GM12892 (cell line): ENCODE measurements at regions not wholly inside any gene's neighbourhood (a gene's known extent, or its start where the extent isn't known, plus 50 kb on each side); places are given as distances from the start of the nearest gene placed in this dataset.

Experiments
- POLR2A ChIP-seq: IDR thresholded peaks from 2 replicates; pipeline ENCODE4 v1.6.1; 2011; ENCODE audit warnings: low read depth, low read length, control low read depth
- POLR2AphosphoS5 ChIP-seq: IDR thresholded peaks from 2 replicates; pipeline ENCODE4 v1.6.1; 2011; ENCODE audit warnings: low read depth, low read length, control low read depth
- TAF1 ChIP-seq: IDR thresholded peaks from 2 replicates; pipeline ENCODE4 v1.6.1; 2011; ENCODE audit warnings: low read depth, mild to moderate bottlenecking, control low read depth, low read length, borderline replicate concordance

GRCh38 chr6:132023490-132023889 is 72.3 kb upstream of the CCN2 start:
- TF ChIP-seq POLR2AphosphoS5: no peak
- TF ChIP-seq TAF1: no peak
- TF ChIP-seq POLR2A: no peak
